HG02588 (cell line): ENCODE measurements at regions not wholly inside any gene's neighbourhood (a gene's known extent, or its start where the extent isn't known, plus 50 kb on each side); places are given as distances from the start of the nearest gene placed in this dataset.
"Not testable (repeated sequence)": the region's sequence is repeated elsewhere in the genome, so short reads cannot be mapped to it uniquely, and the experiment has no call there.

Experiments used
- ATAC-seq: cut with Tn5 transposase; IDR thresholded peaks from one replicate; pipeline ENCODE4 v1.9.1; 2021; ENCODE audit warnings: mild to moderate bottlenecking, moderate library complexity; ENCODE audit not compliant: unreplicated experiment

GRCh38 chr14:84856751-84857534 lies 673.0 kb upstream of the FLRT2 start:
- ATAC-seq = no peak

GRCh38 chr14:84857571-84857970 lies 672.4 kb upstream of the FLRT2 start:
- no peak for ATAC-seq

- ATAC-seq = no peak
Measured at GRCh38 chr14:84859116-84859515, 670.8 kb upstream of the FLRT2 start.

GRCh38 chr14:84864548-84865271 lies 665.2 kb upstream of the FLRT2 start:
- ATAC-seq = no peak

GRCh38 chr14:84871734-84872133 lies 658.2 kb upstream of the FLRT2 start:
- no peak for ATAC-seq

- no peak for ATAC-seq
Measured at GRCh38 chr14:84874436-84874835, 655.5 kb upstream of the FLRT2 start.

- ATAC-seq = no peak
Measured at GRCh38 chr14:84877061-84877460, 652.9 kb upstream of the FLRT2 start.

GRCh38 chr14:84882830-84883229 lies 647.1 kb upstream of the FLRT2 start:
- no peak for ATAC-seq

GRCh38 chr14:84885061-84885460 lies 644.9 kb upstream of the FLRT2 start:
- no peak for ATAC-seq

GRCh38 chr14:84891404-84891803 lies 638.5 kb upstream of the FLRT2 start:
- ATAC-seq = no peak

GRCh38 chr14:84894254-84894653 lies 635.7 kb upstream of the FLRT2 start:
- ATAC-seq = no peak

- no peak for ATAC-seq
Measured at GRCh38 chr14:84922370-84922769, 607.6 kb upstream of the FLRT2 start.

- ATAC-seq = no peak
Measured at GRCh38 chr14:84926656-84927055, 603.3 kb upstream of the FLRT2 start.

GRCh38 chr14:84927096-84927827 lies 602.7 kb upstream of the FLRT2 start:
- no peak for ATAC-seq

- ATAC-seq = no peak
Measured at GRCh38 chr14:84929086-84929485, 600.9 kb upstream of the FLRT2 start.

GRCh38 chr14:84929834-84930233 lies 600.1 kb upstream of the FLRT2 start:
- no peak for ATAC-seq

GRCh38 chr14:84937016-84937415 lies 592.9 kb upstream of the FLRT2 start:
- ATAC-seq = no peak

GRCh38 chr14:84937449-84937848 lies 592.5 kb upstream of the FLRT2 start:
- ATAC-seq = no peak

- not testable (repeated sequence) for ATAC-seq
Measured at GRCh38 chr14:84944901-84945300, 585.0 kb upstream of the FLRT2 start.

GRCh38 chr14:84959851-84960520 lies 570.0 kb upstream of the FLRT2 start:
- no peak for ATAC-seq

- no peak for ATAC-seq
Measured at GRCh38 chr14:84961637-84962036, 568.3 kb upstream of the FLRT2 start.
